GM12878 (cell line): ENCODE measurements at regions not wholly inside any gene's neighbourhood (a gene's known extent, or its start where the extent isn't known, plus 50 kb on each side); places are given as distances from the start of the nearest gene placed in this dataset.

Experiments
- ATAC-seq: fragments of 200-7000 bp; cut with Tn5 transposase; 3 replicates; pipeline ENCODE4 v1.9.1; 2020; ENCODE audit warnings: mild to moderate bottlenecking, moderate library complexity
- BruUV-seq: library from RNA; stranded (reverse); fragments of 400-500 nt; replicated peaks from 2 replicates; lab custom pipeline; 2021; lab: Mats Ljungman, UMichigan
- CTCF ChIA-PET: fragments of 300-600 bp; sonication (Branson Sonifier 250); formaldehyde crosslinking; extraction: SDS; loops from one replicate; lab custom pipeline; 2021; ENCODE audit warnings: inconsistent platforms; lab: Yijun Ruan, JAX
- POLR2A ChIA-PET: fragments of 350-600 bp; formaldehyde crosslinking; extraction: SDS; loops from one replicate; lab custom pipeline; 2021; ENCODE audit warnings: inconsistent platforms; lab: Charles Lee
- RAD21 ChIA-PET: fragments of 300-600 bp; sonication (Branson Sonifier 250); formaldehyde crosslinking; loops from one replicate; lab custom pipeline; 2023; ENCODE audit warnings: antibody characterized with exemption; ENCODE audit not compliant: unreplicated experiment; lab: Charles Lee
- SMC1A ChIA-PET: fragments of 300-600 bp; sonication (Branson Sonifier 250); formaldehyde crosslinking; loops from one replicate; lab custom pipeline; 2023; ENCODE audit not compliant: unreplicated experiment, uncharacterized antibody; lab: Charles Lee
- DNase-seq: peaks from one replicate; pipeline ENCODE4 v3.0.0-alpha.2; 2011; ENCODE audit warnings: low read depth, low spot score
- FAIRE-seq: peaks from 3 replicates; lab custom pipeline; 2011; peaks lifted over from hg19 to GRCh38; lab: Jason Lieb, UNC
- H2AFZ ChIP-seq: 2 replicates; pipeline ENCODE4 v1.6.0; 2011; ENCODE audit warnings: low read depth, low read length, control low read depth; ENCODE audit not compliant: control insufficient read depth
- H3K27ac ChIP-seq: 2 replicates; pipeline ENCODE4 v1.5.1; 2011; ENCODE audit warnings: control low read depth; ENCODE audit not compliant: control insufficient read depth, insufficient read depth
- H3K27me3 ChIP-seq, 2 experiments: replicated peaks in 1 of 2; 2 replicates each; pipeline versions ENCODE4 v1.6.0 to v1.6.1; 2011; ENCODE audit warnings: low read length in 1 of 2; ENCODE audit not compliant: control insufficient read depth in 2 of 2, insufficient read depth in 2 of 2
- H3K36me3 ChIP-seq, 2 experiments: 2 replicates each; pipeline ENCODE4 v1.5.1; 2011; ENCODE audit warnings: low read length in 1 of 2; ENCODE audit not compliant: control insufficient read depth in 2 of 2, insufficient read depth in 2 of 2
- H3K4me1 ChIP-seq: 2 replicates; pipeline ENCODE4 v1.6.1; 2011; ENCODE audit warnings: mild to moderate bottlenecking, low read length, moderate library complexity, mixed read lengths; ENCODE audit not compliant: control insufficient read depth, insufficient read depth
- H3K4me2 ChIP-seq: 2 replicates; pipeline ENCODE4 v1.6.0; 2011; ENCODE audit warnings: control low read depth; ENCODE audit not compliant: control insufficient read depth, insufficient read depth
- H3K4me3 ChIP-seq: fragments of 200-600 bp; sonication (generic); 2 replicates; pipeline ENCODE4 v1.5.1; 2016
- H3K79me2 ChIP-seq: 2 replicates; pipeline ENCODE4 v1.6.0; 2011; ENCODE audit warnings: low read length; ENCODE audit not compliant: control insufficient read depth, insufficient read depth
- H3K9ac ChIP-seq: 2 replicates; pipeline ENCODE4 v1.8.0; 2011; ENCODE audit warnings: low read length, control low read depth, mixed read lengths; ENCODE audit not compliant: control insufficient read depth, insufficient read depth
- H3K9me3 ChIP-seq: replicated peaks from 3 replicates; pipeline ENCODE4 v1.5.1; 2011; ENCODE audit warnings: mild to moderate bottlenecking, low read length; ENCODE audit not compliant: control insufficient read depth, insufficient read depth
- H4K20me1 ChIP-seq: 2 replicates; pipeline ENCODE4 v1.6.0; 2011; ENCODE audit not compliant: control insufficient read depth, insufficient read depth
- BRCA1 ChIP-seq: IDR thresholded peaks from 2 replicates; pipeline ENCODE4 v1.6.1; 2011; ENCODE audit warnings: low read depth, low read length, improper control_type of control experiment
- CHD1 ChIP-seq: IDR thresholded peaks from 2 replicates; pipeline ENCODE4 v1.6.1; 2012; ENCODE audit warnings: low read depth, low read length, improper control_type of control experiment
- HDAC2 ChIP-seq: fragments of 200-600 bp; sonication (generic); IDR thresholded peaks from 2 replicates; pipeline ENCODE4 v1.6.1; 2017
- HDGF ChIP-seq: fragments of 450-650 bp; IDR thresholded peaks from 2 replicates; pipeline ENCODE4 v1.6.1; 2016; ENCODE audit warnings: antibody characterized with exemption
- JUND ChIP-seq: IDR thresholded peaks from 2 replicates; pipeline ENCODE4 v1.6.1; 2012; ENCODE audit warnings: low read depth, mild to moderate bottlenecking, low read length, improper control_type of control experiment, moderate library complexity
- NRF1 ChIP-seq: conservative IDR thresholded peaks from 2 replicates; pipeline ENCODE4 v1.6.1; 2011; ENCODE audit warnings: mild to moderate bottlenecking, low read depth, low read length, improper control_type of control experiment
- RCOR1 ChIP-seq: conservative IDR thresholded peaks from 2 replicates; pipeline ENCODE4 v1.6.1; 2012; ENCODE audit warnings: low read depth, low read length, improper control_type of control experiment
- SIX5 ChIP-seq: IDR thresholded peaks from 2 replicates; pipeline ENCODE4 v1.6.1; 2011; ENCODE audit warnings: mild to moderate bottlenecking, low read depth, low read length, moderate library complexity; ENCODE audit not compliant: severe bottlenecking
- SMAD1 ChIP-seq: fragments of 450-650 bp; IDR thresholded peaks from 2 replicates; pipeline ENCODE4 v1.6.1; 2018; ENCODE audit warnings: mild to moderate bottlenecking, low read depth; ENCODE audit not compliant: partially characterized antibody
- SMAD5 ChIP-seq: IDR thresholded peaks from 2 replicates; pipeline ENCODE4 v1.6.1; 2016; ENCODE audit warnings: antibody characterized with exemption, low read depth
- TARDBP ChIP-seq: IDR thresholded peaks from 2 replicates; pipeline ENCODE4 v1.6.1; 2016; ENCODE audit warnings: borderline replicate concordance
- WGBS: methylation state at CpG from one replicate; pipeline ENCODE4 v1.1.6; 2016; ENCODE audit warnings: low lambda C conversion rate; ENCODE audit not compliant: insufficient replicate concordance, insufficient coverage; ENCODE audit errors: missing lambda C conversion rate; 5-methylcytosine and 5-hydroxymethylcytosine counted together
- in situ Hi-C: fragments of 300-500 bp; cut with MboI; formaldehyde crosslinking; loops from 9 replicates; pipeline ENCODE4 v1.14.3; 2018; ENCODE audit warnings: mixed read lengths
- intact Hi-C: fragments of 100-400 bp; cut with micrococcal nuclease; formaldehyde crosslinking; loops from one replicate; pipeline ENCODE4 v1.14.2; 2022; ENCODE audit not compliant: unreplicated experiment

GRCh38 chr14:101459551-101459900 is 101.8 kb upstream of the DIO3 start (continued):
- TF ChIP-seq SIX5 (no peak), SMAD5 (no peak), BRCA1 (no peak), HDAC2 (no peak), RCOR1 (no peak), JUND (no peak), NRF1 (no peak), CHD1 (no peak)

- Histone ChIP-seq H2AFZ (no peak overlapping the region), H4K20me1 (no peaks in the 10 kb centered on the region; the same call in 1 of the 2 replicates), H3K79me2 (no peaks in the 10 kb centered on the region), H3K4me1 (no peaks in the 10 kb centered on the region), H3K4me2 (no peak overlapping the region), H3K4me3 (no peak overlapping the region), H3K36me3 (no peaks in the 10 kb centered on the region), H3K9me3 (no peaks in the 10 kb centered on the region; the same call in 2 of the 3 replicates), H3K27me3 (peaks cover 0 to 6% of the 10 kb centered on the region in 2 experiments; a peak in 3 of 4 replicates), H3K27ac (no peak overlapping the region), H3K9ac (no peak overlapping the region)
- ChIA-PET SMC1A (no interaction called here), RAD21 (no interaction called here), CTCF (no interaction called here), POLR2A (no interaction called here)
- TF ChIP-seq SMAD1 (no peak), HDGF (no peak), TARDBP (no peak)
- 38% methylated on average over 6 of the region's 6 CpGs for WGBS
- intact Hi-C loops: no loop called here
- no TSS peak for BruUV-seq
- no peak for ATAC-seq
- no peak for DNase-seq
- no peak for FAIRE-seq
- in situ Hi-C loops: no loop called here
Observed at GRCh38 chr14:101460521-101460920, 100.8 kb upstream of the DIO3 start.
